K562 (cell line): ENCODE measurements at regions not wholly inside any gene's neighbourhood (a gene's known extent, or its start where the extent isn't known, plus 50 kb on each side); places are given as distances from the start of the nearest gene placed in this dataset.

Experiments
- ATAC-seq: fragments of 200-7000 bp; cut with Tn5 transposase; 3 replicates; pipeline ENCODE4 v1.9.1; 2020; ENCODE audit warnings: moderate library complexity
- BruUV-seq: library from RNA; stranded (reverse); fragments of 400-500 nt; replicated peaks from 2 replicates; lab custom pipeline; 2021; lab: Mats Ljungman, UMichigan
- CTCF ChIA-PET: fragments of 300-600 bp; formaldehyde crosslinking; extraction: SDS; loops from one replicate; lab custom pipeline; 2021; ENCODE audit warnings: low intra/inter-chr PET ratio; lab: Yijun Ruan, JAX
- POLR2A ChIA-PET: fragments of 300-600, 350-650 bp; sonication (Branson Sonifier 250); formaldehyde crosslinking; extraction: SDS; loops from one replicate; lab custom pipeline; 2021; ENCODE audit warnings: antibody characterized with exemption, inconsistent platforms; lab: Yijun Ruan, JAX
- DNase-seq, 4 experiments: peaks; one replicate each; pipeline versions ENCODE4 v3.0.0 to v3.0.0-alpha.2; 2011 to 2018; ENCODE audit warnings: low spot score in 3 of 4, mixed read lengths in 3 of 4; ENCODE audit errors: extremely low read depth in 1 of 4
- FAIRE-seq: peaks from 2 replicates; lab custom pipeline; 2011; peaks lifted over from hg19 to GRCh38; lab: Jason Lieb, UNC
- H2AFZ ChIP-seq: 2 replicates; pipeline ENCODE4 v1.6.0; 2011; ENCODE audit warnings: low read depth, low read length, control low read depth, inconsistent platforms
- H3K27ac ChIP-seq: fragments of 200-600 bp; 3 replicates; pipeline ENCODE4 v1.8.0; 2011; ENCODE audit warnings: low read depth, mild to moderate bottlenecking, control low read depth, inconsistent platforms, low read length, moderate library complexity, mixed read lengths; ENCODE audit errors: extremely low read depth
- H3K27me3 ChIP-seq, 2 experiments: fragments of 300-600 bp in 1 of 2; 2 replicates in 1 of 2; 3 replicates in 1 of 2; pipeline versions ENCODE4 v1.6.0 to v1.8.0; 2011; ENCODE audit warnings: inconsistent platforms in 2 of 2, low read length in 2 of 2, mild to moderate bottlenecking in 1 of 2, mixed read lengths in 1 of 2, moderate library complexity in 1 of 2; ENCODE audit not compliant: control insufficient read depth in 2 of 2, insufficient read depth in 2 of 2
- H3K36me3 ChIP-seq: fragments of 300-600 bp; 3 replicates; pipeline ENCODE4 v1.8.0; 2011; ENCODE audit warnings: mild to moderate bottlenecking, low read length, inconsistent platforms; ENCODE audit not compliant: control insufficient read depth, insufficient read depth
- H3K4me1 ChIP-seq, 2 experiments: fragments of 200-600 bp in 1 of 2; replicated peaks in 1 of 2; 2 replicates in 1 of 2; 3 replicates in 1 of 2; pipeline versions ENCODE4 v1.5.1 to v1.8.0; 2011; ENCODE audit warnings: inconsistent platforms in 2 of 2, low read length in 2 of 2, mild to moderate bottlenecking in 1 of 2, mixed read lengths in 1 of 2, moderate library complexity in 1 of 2; ENCODE audit not compliant: control insufficient read depth in 2 of 2, insufficient read depth in 2 of 2
- H3K4me2 ChIP-seq: 2 replicates; pipeline ENCODE4 v1.6.1; 2011; ENCODE audit warnings: low read length, control low read depth, inconsistent platforms, mixed read lengths; ENCODE audit not compliant: insufficient read depth
- H3K4me3 ChIP-seq: fragments of 200-600 bp; sonication (generic), shearing (Covaris generic); 2 replicates; pipeline ENCODE4 v1.5.1; 2016; ENCODE audit warnings: control low read depth, inconsistent platforms
- H3K79me2 ChIP-seq: fragments of 200-600 bp; 3 replicates; pipeline ENCODE4 v1.8.0; 2011; ENCODE audit warnings: low read length, inconsistent platforms; ENCODE audit not compliant: control insufficient read depth, insufficient read depth
- H3K9ac ChIP-seq, 2 experiments: 2 replicates each; pipeline versions ENCODE4 v1.6.0 to v1.6.1; 2011; ENCODE audit warnings: low read depth in 2 of 2, low read length in 2 of 2, control low read depth in 1 of 2, inconsistent platforms in 1 of 2, mild to moderate bottlenecking in 1 of 2, mixed read lengths in 1 of 2; ENCODE audit not compliant: insufficient read depth in 1 of 2
- H3K9me1 ChIP-seq: one replicate; pipeline ENCODE4 v1.6.0; 2011; ENCODE audit warnings: inconsistent platforms, mild to moderate bottlenecking, low read length, moderate library complexity; ENCODE audit not compliant: control insufficient read depth, insufficient read depth
- H3K9me3 ChIP-seq: replicated peaks from 2 replicates; pipeline ENCODE4 v1.5.1; 2011; ENCODE audit warnings: low read depth, low read length, inconsistent platforms; ENCODE audit not compliant: control insufficient read depth, insufficient read depth
- H4K20me1 ChIP-seq: replicated peaks from 2 replicates; pipeline ENCODE4 v1.6.1; 2011; ENCODE audit warnings: low read length, inconsistent platforms, mixed read lengths; ENCODE audit not compliant: control insufficient read depth, insufficient read depth
- CHD4 ChIP-seq: fragments of 200-600 bp; sonication (generic); IDR thresholded peaks from 3 replicates; pipeline ENCODE4 v1.6.1; 2012; ENCODE audit warnings: low read depth, mild to moderate bottlenecking, mixed read lengths, low read length, inconsistent platforms; ENCODE audit not compliant: insufficient read depth, insufficient replicate concordance, poor library complexity, severe bottlenecking
- ELF1 ChIP-seq: fragments of 200-800 bp; sonication (Bioruptor generic); IDR thresholded peaks from 2 replicates; pipeline ENCODE4 v1.6.1; 2016; ENCODE audit warnings: missing genetic modification characterization, missing compliant biosample characterization
- EP400 ChIP-seq: fragments of 450-650 bp; IDR thresholded peaks from 2 replicates; pipeline ENCODE4 v1.6.1; 2017; ENCODE audit warnings: antibody characterized with exemption, mild to moderate bottlenecking, moderate library complexity
- ESRRA ChIP-seq: fragments of 450-650 bp; IDR thresholded peaks from 2 replicates; pipeline ENCODE4 v1.6.1; 2014; ENCODE audit warnings: low read depth, mild to moderate bottlenecking, moderate library complexity, borderline replicate concordance
- FOXK1 ChIP-seq: sonication (generic); formaldehyde crosslinking; IDR thresholded peaks from 2 replicates; pipeline ENCODE4 v1.8.0; 2022; ENCODE audit warnings: missing genetic modification reagents, mild to moderate bottlenecking, borderline replicate concordance
- ILF3 ChIP-seq: fragments of 450-650 bp; IDR thresholded peaks from 2 replicates; pipeline ENCODE4 v1.6.1; 2018; ENCODE audit warnings: antibody characterized with exemption, mild to moderate bottlenecking, moderate library complexity, borderline replicate concordance
- NBN ChIP-seq: fragments of 450-650 bp; IDR thresholded peaks from 2 replicates; pipeline ENCODE4 v1.6.1; 2016; ENCODE audit warnings: low read depth, mild to moderate bottlenecking
- NR2C1 ChIP-seq, 2 experiments: fragments of 450-650 bp; IDR thresholded peaks; 2 replicates each; pipeline ENCODE4 v1.6.1; 2017; ENCODE audit warnings: mild to moderate bottlenecking in 2 of 2, antibody characterized with exemption in 1 of 2, inconsistent platforms in 1 of 2, missing compliant biosample characterization in 1 of 2, missing genetic modification characterization in 1 of 2
- NR2C2 ChIP-seq, 2 experiments: fragments of 200-800 bp in 1 of 2; sonication (Bioruptor generic) in 1 of 2; sonication (generic) in 1 of 2; formaldehyde crosslinking in 1 of 2; IDR thresholded peaks; 2 replicates each; pipeline versions ENCODE4 v1.6.1 to v1.8.0; 2016 to 2022; ENCODE audit warnings: mild to moderate bottlenecking in 1 of 2, missing compliant biosample characterization in 1 of 2, missing genetic modification characterization in 1 of 2, missing genetic modification reagents in 1 of 2
- NR2F6 ChIP-seq: fragments of 450-650 bp; formaldehyde crosslinking; IDR thresholded peaks from 2 replicates; pipeline ENCODE4 v1.4.0; 2020; ENCODE audit warnings: mild to moderate bottlenecking
- SIRT6 ChIP-seq: IDR thresholded peaks from one replicate; pipeline ENCODE4 v1.6.1; 2012; ENCODE audit warnings: low read depth, mild to moderate bottlenecking, control low read depth, inconsistent platforms, low read length, moderate library complexity
- SNIP1 ChIP-seq: fragments of 450-650 bp; IDR thresholded peaks from 2 replicates; pipeline ENCODE4 v1.7.1; 2017; ENCODE audit warnings: low read depth, mild to moderate bottlenecking
- ZKSCAN3 ChIP-seq: fragments of 250-450 bp; sonication (Bioruptor Pico); IDR thresholded peaks from 2 replicates; pipeline ENCODE4 v1.4.0; 2020
- ZNF3 ChIP-seq: fragments of 250-450 bp; sonication (Bioruptor Pico); IDR thresholded peaks from 2 replicates; pipeline ENCODE4 v1.5.0; 2021; ENCODE audit warnings: mild to moderate bottlenecking, moderate library complexity
- WGBS: fragments of 100-300 bp; shearing (Covaris generic); methylation state at CpG from one replicate; pipeline ENCODE4 v1.1.6; 2016; ENCODE audit warnings: low coverage, mixed read lengths; ENCODE audit not compliant: insufficient coverage; ENCODE audit errors: missing lambda C conversion rate; 5-methylcytosine and 5-hydroxymethylcytosine counted together
- in situ Hi-C: fragments of 300-500 bp; cut with MboI; formaldehyde crosslinking; loops from 4 replicates; pipeline ENCODE4 v1.15.0; 2018; ENCODE audit warnings: inconsistent platforms, mixed read lengths
- intact Hi-C: fragments of 100-400 bp; cut with micrococcal nuclease; formaldehyde crosslinking; loops from 2 replicates; pipeline ENCODE4 v1.14.2; 2022

GRCh38 chr4:95764961-95765360, 74.9 kb upstream of the PDHA2 start:
- DNase-seq (no peak), ATAC-seq (no peak), FAIRE-seq (no peak)
- Histone ChIP-seq H3K4me3 (no peak overlapping the region), H3K79me2 (no peaks in the 10 kb centered on the region), H4K20me1 (no peaks in the 10 kb centered on the region), H3K9ac (no peak overlapping the region), H3K27me3 (no peaks in the 10 kb centered on the region), H3K9me1 (no peaks in the 10 kb centered on the region), H2AFZ (no peak overlapping the region), H3K27ac (no peak overlapping the region), H3K4me1 (no peaks in the 10 kb centered on the region), H3K4me2 (no peak overlapping the region), H3K36me3 (no peaks in the 10 kb centered on the region), H3K9me3 (no peaks in the 10 kb centered on the region)
- intact Hi-C loops = no loop called here
- BruUV-seq = no TSS peak
- in situ Hi-C loops = no loop called here
- POLR2A ChIA-PET = no interaction called here
- TF ChIP-seq ELF1 (tag) (no peak), NBN (no peak), FOXK1 (CRISPR knock-in tag) (no peak), ZKSCAN3 (CRISPR knock-in tag) (no peak), ILF3 (no peak), CHD4 (no peak), ZNF3 (CRISPR knock-in tag) (no peak), NR2F6 (CRISPR knock-in tag) (no peak), ESRRA (no peak), SNIP1 (no peak), NR2C1 (IDR thresholded peaks at IDR 0.05) (no peak), NR2C1 (tag; IDR thresholded peaks at IDR 0.05) (no peak), NR2C2 (CRISPR knock-in tag; IDR thresholded peaks at IDR 0.05) (no peak), NR2C2 (tag; IDR thresholded peaks at IDR 0.05) (no peak), SIRT6 (no peak), EP400 (no peak)
- 5% methylated on average over 3 of the region's 3 CpGs for WGBS
- CTCF ChIA-PET = no interaction called here
